SK-N-MC (cell line): ENCODE measurements at regions not wholly inside any gene's neighbourhood (a gene's known extent, or its start where the extent isn't known, plus 50 kb on each side); places are given as distances from the start of the nearest gene placed in this dataset.

Experiments used
- EZH2 ChIP-seq: fragments of 200-600 bp; sonication (generic); IDR thresholded peaks from one replicate; pipeline ENCODE4 v1.6.1; 2017; ENCODE audit warnings: antibody characterized with exemption
- POLR2AphosphoS5 ChIP-seq: IDR thresholded peaks from 2 replicates; pipeline ENCODE4 v1.6.1; 2012; ENCODE audit warnings: mild to moderate bottlenecking, low read depth, low read length, borderline replicate concordance

DNA sequence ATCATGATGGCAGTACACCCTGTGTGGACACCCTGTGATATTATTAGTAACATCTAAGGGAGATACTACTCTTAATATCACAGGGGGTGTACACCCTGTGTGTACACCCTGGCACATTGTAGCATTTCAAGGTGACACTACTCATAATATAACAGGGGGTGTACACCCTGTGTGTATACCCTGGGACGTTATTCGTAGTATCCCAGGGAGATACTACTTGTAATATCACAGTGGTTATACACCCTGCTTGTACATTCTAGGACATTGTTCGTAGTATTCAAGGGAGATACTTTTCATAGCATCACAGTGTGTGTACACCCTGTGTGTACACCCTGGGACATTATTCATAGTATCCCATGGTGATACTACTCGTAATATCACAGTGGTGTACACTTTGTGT lies 67.4 kb upstream of the CNIH3 start:
- TF ChIP-seq POLR2AphosphoS5 (no peak), EZH2 (no peak)
